ENCODE measurements at regions not wholly inside any gene's neighbourhood (a gene's known extent, or its start where the extent isn't known, plus 50 kb on each side); places are given as distances from the start of the nearest gene placed in this dataset.

DNA sequence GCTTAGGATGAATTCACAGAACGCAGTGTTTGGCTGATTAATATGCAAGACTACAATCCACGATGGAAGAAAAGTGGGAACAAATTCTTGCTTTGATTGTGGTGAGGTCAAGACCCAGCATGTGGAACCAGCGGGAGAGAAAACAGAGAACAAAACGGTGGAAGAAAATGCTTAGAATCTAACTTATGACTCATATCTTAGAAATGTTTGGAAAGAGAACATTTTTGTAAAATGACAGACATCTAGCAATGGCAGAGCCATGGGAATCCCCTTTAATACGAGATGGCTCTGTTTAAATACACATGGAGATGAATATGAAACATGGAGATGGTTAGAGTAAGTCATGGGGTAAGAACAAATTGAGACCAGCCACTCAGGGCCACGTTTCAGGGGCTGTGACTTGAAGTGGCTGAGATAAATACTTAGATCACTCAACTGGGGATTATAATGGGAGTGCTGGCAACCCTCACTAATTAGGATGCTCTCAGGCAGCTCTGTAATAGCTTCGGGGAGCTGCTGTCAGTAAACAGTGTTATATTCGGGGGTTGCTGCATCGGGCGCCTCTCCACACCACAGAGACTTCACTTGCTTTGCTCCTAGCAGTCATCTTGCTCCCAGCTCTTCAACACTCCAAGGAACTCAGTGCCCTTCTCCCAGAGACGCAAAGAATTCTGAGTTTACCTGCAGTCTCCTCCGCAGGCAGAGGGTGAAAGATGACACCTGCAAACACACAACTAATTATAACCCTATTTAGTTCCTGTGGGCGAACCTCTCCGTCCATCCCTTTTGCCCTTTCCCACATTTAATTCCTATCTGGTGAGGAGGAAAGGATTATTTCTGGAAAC lies 68.0 kb upstream of the ONECUT1 start:
- BruUV-seq (replicated peaks) = no TSS peak
- TF ChIP-seq PTTG1 (tag; IDR thresholded peaks at IDR 0.05; ENCODE audit: low read depth) = no peak
- TF ChIP-seq, protein P1, sequence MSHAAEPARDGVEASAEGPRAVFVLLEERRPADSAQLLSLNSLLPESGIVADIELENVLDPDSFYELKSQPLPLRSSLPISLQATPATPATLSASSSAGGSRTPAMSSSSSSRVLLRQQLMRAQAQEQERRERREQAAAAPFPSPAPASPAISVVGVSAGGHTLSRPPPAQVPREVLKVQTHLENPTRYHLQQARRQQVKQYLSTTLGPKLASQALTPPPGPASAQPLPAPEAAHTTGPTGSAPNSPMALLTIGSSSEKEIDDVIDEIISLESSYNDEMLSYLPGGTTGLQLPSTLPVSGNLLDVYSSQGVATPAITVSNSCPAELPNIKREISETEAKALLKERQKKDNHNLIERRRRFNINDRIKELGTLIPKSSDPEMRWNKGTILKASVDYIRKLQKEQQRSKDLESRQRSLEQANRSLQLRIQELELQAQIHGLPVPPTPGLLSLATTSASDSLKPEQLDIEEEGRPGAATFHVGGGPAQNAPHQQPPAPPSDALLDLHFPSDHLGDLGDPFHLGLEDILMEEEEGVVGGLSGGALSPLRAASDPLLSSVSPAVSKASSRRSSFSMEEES (CRISPR knock-in tag; IDR thresholded peaks at IDR 0.05) = no peak
- no peak for TF ChIP-seq BHLHE40 (IDR thresholded peaks at IDR 0.05; ENCODE audit: low read length)
- TF ChIP-seq KDM2B (CRISPR knock-in tag; IDR thresholded peaks at IDR 0.05) = no peak
- no peak for TF ChIP-seq CHCHD3 (CRISPR knock-in tag; IDR thresholded peaks at IDR 0.05)
- no peak for TF ChIP-seq KLF10 (CRISPR knock-in tag; IDR thresholded peaks at IDR 0.05)
- no peak for TF ChIP-seq CEBPB (tag; IDR thresholded peaks at IDR 0.05)
- no peak for TF ChIP-seq ZSCAN32 (CRISPR knock-in tag; IDR thresholded peaks at IDR 0.05)
- TF ChIP-seq, protein P2, sequence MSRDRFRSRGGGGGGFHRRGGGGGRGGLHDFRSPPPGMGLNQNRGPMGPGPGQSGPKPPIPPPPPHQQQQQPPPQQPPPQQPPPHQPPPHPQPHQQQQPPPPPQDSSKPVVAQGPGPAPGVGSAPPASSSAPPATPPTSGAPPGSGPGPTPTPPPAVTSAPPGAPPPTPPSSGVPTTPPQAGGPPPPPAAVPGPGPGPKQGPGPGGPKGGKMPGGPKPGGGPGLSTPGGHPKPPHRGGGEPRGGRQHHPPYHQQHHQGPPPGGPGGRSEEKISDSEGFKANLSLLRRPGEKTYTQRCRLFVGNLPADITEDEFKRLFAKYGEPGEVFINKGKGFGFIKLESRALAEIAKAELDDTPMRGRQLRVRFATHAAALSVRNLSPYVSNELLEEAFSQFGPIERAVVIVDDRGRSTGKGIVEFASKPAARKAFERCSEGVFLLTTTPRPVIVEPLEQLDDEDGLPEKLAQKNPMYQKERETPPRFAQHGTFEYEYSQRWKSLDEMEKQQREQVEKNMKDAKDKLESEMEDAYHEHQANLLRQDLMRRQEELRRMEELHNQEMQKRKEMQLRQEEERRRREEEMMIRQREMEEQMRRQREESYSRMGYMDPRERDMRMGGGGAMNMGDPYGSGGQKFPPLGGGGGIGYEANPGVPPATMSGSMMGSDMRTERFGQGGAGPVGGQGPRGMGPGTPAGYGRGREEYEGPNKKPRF (IDR thresholded peaks at IDR 0.05; ENCODE audit: low read depth, low read length) = no peak
- no peak for TF ChIP-seq POLR2B (IDR thresholded peaks at IDR 0.05; ENCODE audit: low read depth, partially characterized antibody)
- no peak for TF ChIP-seq SRSF9 (IDR thresholded peaks at IDR 0.05; ENCODE audit: borderline replicate concordance, low read depth, low read length)
- TF ChIP-seq, protein P3, sequence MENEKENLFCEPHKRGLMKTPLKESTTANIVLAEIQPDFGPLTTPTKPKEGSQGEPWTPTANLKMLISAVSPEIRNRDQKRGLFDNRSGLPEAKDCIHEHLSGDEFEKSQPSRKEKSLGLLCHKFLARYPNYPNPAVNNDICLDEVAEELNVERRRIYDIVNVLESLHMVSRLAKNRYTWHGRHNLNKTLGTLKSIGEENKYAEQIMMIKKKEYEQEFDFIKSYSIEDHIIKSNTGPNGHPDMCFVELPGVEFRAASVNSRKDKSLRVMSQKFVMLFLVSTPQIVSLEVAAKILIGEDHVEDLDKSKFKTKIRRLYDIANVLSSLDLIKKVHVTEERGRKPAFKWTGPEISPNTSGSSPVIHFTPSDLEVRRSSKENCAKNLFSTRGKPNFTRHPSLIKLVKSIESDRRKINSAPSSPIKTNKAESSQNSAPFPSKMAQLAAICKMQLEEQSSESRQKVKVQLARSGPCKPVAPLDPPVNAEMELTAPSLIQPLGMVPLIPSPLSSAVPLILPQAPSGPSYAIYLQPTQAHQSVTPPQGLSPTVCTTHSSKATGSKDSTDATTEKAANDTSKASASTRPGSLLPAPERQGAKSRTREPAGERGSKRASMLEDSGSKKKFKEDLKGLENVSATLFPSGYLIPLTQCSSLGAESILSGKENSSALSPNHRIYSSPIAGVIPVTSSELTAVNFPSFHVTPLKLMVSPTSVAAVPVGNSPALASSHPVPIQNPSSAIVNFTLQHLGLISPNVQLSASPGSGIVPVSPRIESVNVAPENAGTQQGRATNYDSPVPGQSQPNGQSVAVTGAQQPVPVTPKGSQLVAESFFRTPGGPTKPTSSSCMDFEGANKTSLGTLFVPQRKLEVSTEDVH (IDR thresholded peaks at IDR 0.05; ENCODE audit: low read depth, partially characterized antibody) = no peak
- TF ChIP-seq SRSF1 (IDR thresholded peaks at IDR 0.05; ENCODE audit: low read depth, low read length) = no peak
- TF ChIP-seq, protein P4, sequence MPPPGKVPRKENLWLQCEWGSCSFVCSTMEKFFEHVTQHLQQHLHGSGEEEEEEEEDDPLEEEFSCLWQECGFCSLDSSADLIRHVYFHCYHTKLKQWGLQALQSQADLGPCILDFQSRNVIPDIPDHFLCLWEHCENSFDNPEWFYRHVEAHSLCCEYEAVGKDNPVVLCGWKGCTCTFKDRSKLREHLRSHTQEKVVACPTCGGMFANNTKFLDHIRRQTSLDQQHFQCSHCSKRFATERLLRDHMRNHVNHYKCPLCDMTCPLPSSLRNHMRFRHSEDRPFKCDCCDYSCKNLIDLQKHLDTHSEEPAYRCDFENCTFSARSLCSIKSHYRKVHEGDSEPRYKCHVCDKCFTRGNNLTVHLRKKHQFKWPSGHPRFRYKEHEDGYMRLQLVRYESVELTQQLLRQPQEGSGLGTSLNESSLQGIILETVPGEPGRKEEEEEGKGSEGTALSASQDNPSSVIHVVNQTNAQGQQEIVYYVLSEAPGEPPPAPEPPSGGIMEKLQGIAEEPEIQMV (tag; conservative IDR thresholded peaks at IDR 0.05; ENCODE audit: low read depth) = no peak
- TF ChIP-seq DPF2 (IDR thresholded peaks at IDR 0.05) = no peak

More for the DNA sequence above, 68.0 kb upstream of the ONECUT1 start:
- no peak overlapping the region for H3K27ac ChIP-seq (ENCODE audit: extremely low read depth, low read depth, low read length)
- WGBS (ENCODE audit: insufficient coverage, low coverage, missing lambda C conversion rate) = 2% methylated on average over 13 of the region's 14 CpGs
- ChIA-PET POLR2A (no interaction called here), CTCF (ENCODE audit: low intra/inter-chr PET ratio) (no interaction called here)
- in situ Hi-C loops (cut with MboI) = no loop called here
- no peaks in the 10 kb centered on the region for H3K79me2 ChIP-seq (ENCODE audit: control insufficient read depth, insufficient read depth, low read length)
- ATAC-seq = no peak
- no peaks in the 10 kb centered on the region for H3K27me3 ChIP-seq (ENCODE audit: control insufficient read depth in 2 of 2, insufficient read depth in 2 of 2, low read length in 2 of 2)
- no peak overlapping the region for H2AFZ ChIP-seq (ENCODE audit: low read depth, low read length)
- H3K9ac ChIP-seq (ENCODE audit: insufficient read depth in 1 of 2, low read depth in 2 of 2, low read length in 2 of 2) = no peak overlapping the region
- H3K4me3 ChIP-seq = no peak overlapping the region
- H3K36me3 ChIP-seq (ENCODE audit: control insufficient read depth, insufficient read depth, low read length) = no peaks in the 10 kb centered on the region
- intact Hi-C loops (cut with micrococcal nuclease) = no loop called here
- DNase-seq (ENCODE audit: extremely low read depth in 1 of 4, low spot score in 3 of 4) = no peak
- no peaks in the 10 kb centered on the region for H4K20me1 ChIP-seq (replicated peaks; ENCODE audit: control insufficient read depth, insufficient read depth, low read length)
- no peaks in the 10 kb centered on the region for H3K4me1 ChIP-seq (replicated peaks in 1 of 2; ENCODE audit: control insufficient read depth in 2 of 2, insufficient read depth in 2 of 2, low read length in 2 of 2)
- H3K9me1 ChIP-seq (ENCODE audit: control insufficient read depth, insufficient read depth, low read length) = no peaks in the 10 kb centered on the region
- no peaks in the 10 kb centered on the region for H3K9me3 ChIP-seq (replicated peaks; ENCODE audit: control insufficient read depth, insufficient read depth, low read depth, low read length)
- H3K4me2 ChIP-seq (ENCODE audit: insufficient read depth, low read length) = no peak overlapping the region
- FAIRE-seq = no peak
